DOHH2 (cell line): ENCODE measurements at regions not wholly inside any gene's neighbourhood (a gene's known extent, or its start where the extent isn't known, plus 50 kb on each side); places are given as distances from the start of the nearest gene placed in this dataset.

Experiments
- H3F3A ChIP-seq: fragments of 200-600 bp; sonication (generic), shearing (Covaris generic); 2 replicates; pipeline ENCODE4 v1.6.0; 2016; ENCODE audit warnings: antibody characterized with exemption, mild to moderate bottlenecking; ENCODE audit not compliant: control insufficient read depth, insufficient read depth
- H3K27ac ChIP-seq: fragments of 200-600 bp; sonication (generic); 2 replicates; pipeline ENCODE4 v1.5.1; 2014; ENCODE audit warnings: low read depth, mild to moderate bottlenecking, low read length, moderate library complexity
- H3K27me3 ChIP-seq: fragments of 200-600 bp; sonication (generic); 2 replicates; pipeline ENCODE4 v1.6.1; 2014; ENCODE audit warnings: mild to moderate bottlenecking, low read length, mixed read lengths; ENCODE audit not compliant: control insufficient read depth
- H3K36me3 ChIP-seq: fragments of 200-600 bp; sonication (generic); 2 replicates; pipeline ENCODE4 v1.6.1; 2014; ENCODE audit warnings: mild to moderate bottlenecking, low read length, moderate library complexity, mixed read lengths; ENCODE audit not compliant: control insufficient read depth
- H3K4me1 ChIP-seq: fragments of 200-600 bp; sonication (generic); 2 replicates; pipeline ENCODE4 v1.6.1; 2014; ENCODE audit warnings: mild to moderate bottlenecking, low read length, mixed read lengths; ENCODE audit not compliant: control insufficient read depth
- H3K4me2 ChIP-seq: fragments of 200-600 bp; sonication (generic); 2 replicates; pipeline ENCODE4 v1.6.0; 2014; ENCODE audit warnings: mild to moderate bottlenecking, low read length, moderate library complexity
- H3K4me3 ChIP-seq: fragments of 200-600 bp; sonication (generic); 2 replicates; pipeline ENCODE4 v1.5.1; 2014; ENCODE audit warnings: mild to moderate bottlenecking, low read length, mixed read lengths
- H3K79me2 ChIP-seq: fragments of 200-600 bp; sonication (generic); 2 replicates; pipeline ENCODE4 v1.6.1; 2014; ENCODE audit warnings: mild to moderate bottlenecking, low read length, mixed read lengths; ENCODE audit not compliant: control insufficient read depth
- H3K9me2 ChIP-seq: fragments of 200-600 bp; sonication (generic); replicated peaks from 2 replicates; pipeline ENCODE4 v1.6.1; 2014; ENCODE audit warnings: mild to moderate bottlenecking, low read length, mixed read lengths; ENCODE audit not compliant: control insufficient read depth
- H3K9me3 ChIP-seq: fragments of 200-600 bp; sonication (generic); 2 replicates; pipeline ENCODE4 v1.6.1; 2014; ENCODE audit warnings: antibody characterized with exemption, low read length, mixed read lengths; ENCODE audit not compliant: control insufficient read depth, insufficient read depth
- H4K20me1 ChIP-seq: fragments of 200-600 bp; sonication (generic); 2 replicates; pipeline ENCODE4 v1.6.0; 2014; ENCODE audit warnings: low read depth, mild to moderate bottlenecking, antibody characterized with exemption, low read length, moderate library complexity; ENCODE audit not compliant: control insufficient read depth, insufficient read depth
- EZH2phosphoT487 ChIP-seq: fragments of 200-600 bp; sonication (generic); IDR thresholded peaks from 2 replicates; pipeline ENCODE4 v1.6.1; 2017; ENCODE audit warnings: borderline replicate concordance, mild to moderate bottlenecking, antibody characterized with exemption, low read length, moderate library complexity, mixed read lengths
- TF ChIP-seq, protein P1 (sequence below): fragments of 200-600 bp; sonication (generic); IDR thresholded peaks from one replicate; pipeline ENCODE4 v1.5.1; 2014; ENCODE audit warnings: antibody characterized with exemption, mild to moderate bottlenecking, low read depth, low read length; ENCODE audit not compliant: poor library complexity, severe bottlenecking

DNA sequence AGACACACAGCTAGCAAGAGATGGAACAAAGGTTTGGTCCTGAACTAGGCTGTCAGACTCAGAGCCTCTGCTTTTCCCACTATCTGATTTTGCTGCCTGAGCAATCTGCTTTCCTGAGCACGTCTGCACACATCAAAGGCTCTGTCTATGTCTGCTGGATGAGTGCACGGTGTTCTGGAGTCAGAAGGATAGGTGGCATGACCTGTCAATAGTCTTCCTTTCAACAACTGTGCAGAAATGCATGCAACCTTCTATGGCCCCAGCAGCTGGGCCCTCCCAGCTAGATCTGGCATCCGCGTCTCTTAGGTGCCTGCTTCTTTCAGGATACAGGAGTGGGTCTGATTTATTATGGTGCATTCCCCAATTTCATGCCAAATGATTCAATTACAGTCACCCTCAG is 138.3 kb downstream of the UTP18 start:
- H3K9me3 ChIP-seq: no peaks in the 10 kb centered on the region
- no peak overlapping the region for H3K27ac ChIP-seq
- H3K9me2 ChIP-seq: no peaks in the 10 kb centered on the region
- H3K27me3 ChIP-seq: no peaks in the 10 kb centered on the region
- no peaks in the 10 kb centered on the region for H3K79me2 ChIP-seq
- TF ChIP-seq, protein P1, sequence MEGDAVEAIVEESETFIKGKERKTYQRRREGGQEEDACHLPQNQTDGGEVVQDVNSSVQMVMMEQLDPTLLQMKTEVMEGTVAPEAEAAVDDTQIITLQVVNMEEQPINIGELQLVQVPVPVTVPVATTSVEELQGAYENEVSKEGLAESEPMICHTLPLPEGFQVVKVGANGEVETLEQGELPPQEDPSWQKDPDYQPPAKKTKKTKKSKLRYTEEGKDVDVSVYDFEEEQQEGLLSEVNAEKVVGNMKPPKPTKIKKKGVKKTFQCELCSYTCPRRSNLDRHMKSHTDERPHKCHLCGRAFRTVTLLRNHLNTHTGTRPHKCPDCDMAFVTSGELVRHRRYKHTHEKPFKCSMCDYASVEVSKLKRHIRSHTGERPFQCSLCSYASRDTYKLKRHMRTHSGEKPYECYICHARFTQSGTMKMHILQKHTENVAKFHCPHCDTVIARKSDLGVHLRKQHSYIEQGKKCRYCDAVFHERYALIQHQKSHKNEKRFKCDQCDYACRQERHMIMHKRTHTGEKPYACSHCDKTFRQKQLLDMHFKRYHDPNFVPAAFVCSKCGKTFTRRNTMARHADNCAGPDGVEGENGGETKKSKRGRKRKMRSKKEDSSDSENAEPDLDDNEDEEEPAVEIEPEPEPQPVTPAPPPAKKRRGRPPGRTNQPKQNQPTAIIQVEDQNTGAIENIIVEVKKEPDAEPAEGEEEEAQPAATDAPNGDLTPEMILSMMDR: no peak
- no peak for TF ChIP-seq EZH2phosphoT487
- H4K20me1 ChIP-seq: no peaks in the 10 kb centered on the region
- no peaks in the 10 kb centered on the region for H3K4me1 ChIP-seq
- H3K4me2 ChIP-seq: no peak overlapping the region
- no peak overlapping the region for H3K4me3 ChIP-seq
- H3F3A ChIP-seq: no peaks in the 10 kb centered on the region
- H3K36me3 ChIP-seq: no peaks in the 10 kb centered on the region

DNA sequence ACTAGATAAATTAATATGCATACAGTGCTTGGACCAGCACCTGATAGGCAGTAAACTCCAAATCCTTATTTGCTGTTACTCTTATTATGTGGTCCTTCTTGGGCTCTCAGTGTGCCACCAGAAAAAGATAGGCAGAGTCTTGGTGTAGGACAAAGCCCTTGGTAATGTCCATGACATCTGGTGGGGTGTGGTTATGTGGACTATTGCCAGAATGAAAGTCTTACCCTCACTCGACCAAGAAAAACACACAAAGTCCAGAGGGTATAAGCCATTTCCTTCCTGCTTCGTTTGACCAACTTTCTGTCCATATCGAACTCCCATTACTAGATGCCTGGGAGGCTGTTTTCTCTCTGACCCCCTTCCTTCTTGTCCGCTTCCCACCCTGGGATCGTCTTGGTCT is 140.9 kb downstream of the UTP18 start:
- H3K4me1 ChIP-seq: no peaks in the 10 kb centered on the region
- H3K27ac ChIP-seq: no peak overlapping the region
- no peaks in the 10 kb centered on the region for H3K79me2 ChIP-seq
- no peaks in the 10 kb centered on the region; the same call in 1 of the 2 replicates for H3K27me3 ChIP-seq
- H4K20me1 ChIP-seq: no peaks in the 10 kb centered on the region
- no peak for TF ChIP-seq EZH2phosphoT487
- TF ChIP-seq, protein P1: no peak
- no peaks in the 10 kb centered on the region for H3K9me2 ChIP-seq
- H3K36me3 ChIP-seq: no peaks in the 10 kb centered on the region
- H3F3A ChIP-seq: no peaks in the 10 kb centered on the region
- no peaks in the 10 kb centered on the region for H3K9me3 ChIP-seq
- H3K4me3 ChIP-seq: no peak overlapping the region
- H3K4me2 ChIP-seq: no peak overlapping the region

DNA sequence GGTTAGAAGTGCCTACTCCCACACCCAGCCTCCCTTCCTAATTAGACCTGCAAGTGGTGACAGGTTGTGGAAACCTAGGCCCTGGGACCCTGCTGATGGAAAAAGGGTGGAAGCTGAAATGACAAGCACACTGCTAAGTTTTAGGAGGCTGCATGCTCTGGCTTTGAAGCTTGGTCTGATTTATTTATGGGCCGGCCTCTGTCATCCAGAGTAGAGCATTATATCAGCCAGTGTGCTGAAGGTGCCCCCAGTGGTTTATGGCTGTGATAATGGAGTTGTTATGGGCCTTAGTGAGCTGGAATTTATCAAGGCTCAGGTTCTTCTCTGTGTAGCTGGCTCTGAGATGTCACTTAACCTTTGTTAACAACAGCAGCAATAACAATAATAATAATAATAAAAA is 142.6 kb downstream of the UTP18 start:
- Histone ChIP-seq H3K27me3 (no peaks in the 10 kb centered on the region; the same call in 1 of the 2 replicates), H3K9me3 (no peaks in the 10 kb centered on the region), H3K9me2 (no peaks in the 10 kb centered on the region), H4K20me1 (no peaks in the 10 kb centered on the region), H3K4me1 (no peaks in the 10 kb centered on the region), H3F3A (no peaks in the 10 kb centered on the region), H3K4me2 (no peak overlapping the region), H3K4me3 (no peak overlapping the region), H3K27ac (no peak overlapping the region), H3K36me3 (no peaks in the 10 kb centered on the region), H3K79me2 (no peaks in the 10 kb centered on the region)
- TF ChIP-seq EZH2phosphoT487: no peak
- TF ChIP-seq, protein P1: no peak

DNA sequence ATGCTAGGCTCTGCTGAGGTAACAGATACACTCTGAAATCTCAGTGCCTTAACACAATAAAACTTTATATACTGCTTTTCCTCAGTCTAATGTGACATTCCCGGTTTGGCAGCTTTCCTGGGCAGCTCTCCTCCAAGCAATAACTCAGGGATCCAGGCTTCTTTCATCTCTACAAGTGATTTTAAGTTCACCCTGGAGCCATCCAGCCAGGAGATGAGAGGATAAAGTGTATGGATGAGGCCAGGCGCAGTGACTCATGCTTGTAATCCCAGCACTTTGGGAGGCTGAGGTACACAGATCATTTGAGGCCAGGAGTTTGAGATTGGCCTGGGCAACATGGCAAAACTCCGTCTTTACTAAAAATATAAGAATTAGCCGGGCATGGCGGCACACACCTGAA is 147.2 kb downstream of the UTP18 start:
- H3K36me3 ChIP-seq: no peaks in the 10 kb centered on the region
- H3K9me3 ChIP-seq: no peaks in the 10 kb centered on the region
- H4K20me1 ChIP-seq: no peaks in the 10 kb centered on the region
- H3K4me2 ChIP-seq: no peak overlapping the region
- H3K79me2 ChIP-seq: no peaks in the 10 kb centered on the region
- H3K27me3 ChIP-seq: no peaks in the 10 kb centered on the region; the same call in 1 of the 2 replicates
- TF ChIP-seq, protein P1: no peak
- no peak for TF ChIP-seq EZH2phosphoT487
- H3F3A ChIP-seq: no peaks in the 10 kb centered on the region
- no peaks in the 10 kb centered on the region for H3K4me1 ChIP-seq
- H3K9me2 ChIP-seq: no peaks in the 10 kb centered on the region
- H3K27ac ChIP-seq: no peak overlapping the region
- no peak overlapping the region for H3K4me3 ChIP-seq
